Fibroblast of lung (primary cell): ENCODE measurements at regions not wholly inside any gene's neighbourhood (a gene's known extent, or its start where the extent isn't known, plus 50 kb on each side); places are given as distances from the start of the nearest gene placed in this dataset.

ENCODE experiments used
- DNase-seq, 2 donors: peaks; one replicate each; pipeline versions ENCODE4 v3.0.0 to v3.0.0-alpha.2; 2010; ENCODE audit warnings: low read depth in 2 of 2
- H2AFZ ChIP-seq: 2 replicates; pipeline ENCODE4 v1.5.1; 2012; ENCODE audit warnings: low read length, control low read depth, inconsistent platforms
- H3K27ac ChIP-seq: 2 replicates; pipeline ENCODE4 v1.5.1; 2011; ENCODE audit warnings: low read length, control low read depth; ENCODE audit not compliant: insufficient read depth
- H3K27me3 ChIP-seq: 2 replicates; pipeline ENCODE4 v1.5.1; 2011; ENCODE audit warnings: mild to moderate bottlenecking, low read length; ENCODE audit not compliant: control insufficient read depth, insufficient read depth
- H3K36me3 ChIP-seq: 2 replicates; pipeline ENCODE4 v1.5.1; 2011; ENCODE audit warnings: low read length; ENCODE audit not compliant: control insufficient read depth, insufficient read depth
- H3K4me1 ChIP-seq: 2 replicates; pipeline ENCODE4 v1.5.1; 2011; ENCODE audit warnings: low read length; ENCODE audit not compliant: control insufficient read depth, insufficient read depth; ENCODE audit errors: extremely low read depth
- H3K4me2 ChIP-seq: 2 replicates; pipeline ENCODE4 v1.5.1; 2011; ENCODE audit warnings: low read length, control low read depth; ENCODE audit not compliant: insufficient read depth; ENCODE audit errors: extremely low read depth
- H3K4me3 ChIP-seq, 4 experiments: fragments of 200-600 bp in 1 of 4; sonication (generic) in 1 of 4; replicated peaks in 1 of 4; 2 replicates each; pipeline ENCODE4 v1.5.1; 2011 to 2016; ENCODE audit warnings: low read length in 4 of 4, low read depth in 3 of 4, mild to moderate bottlenecking in 3 of 4, control low read depth in 2 of 4, inconsistent platforms in 1 of 4, mixed read lengths in 1 of 4; ENCODE audit not compliant: insufficient read depth in 1 of 4; ENCODE audit errors: control extremely low read depth in 1 of 4
- H3K79me2 ChIP-seq: 2 replicates; pipeline ENCODE4 v1.5.1; 2012; ENCODE audit warnings: mild to moderate bottlenecking, low read length, inconsistent platforms; ENCODE audit not compliant: control insufficient read depth, insufficient read depth
- H3K9ac ChIP-seq: 2 replicates; pipeline ENCODE4 v1.5.1; 2011; ENCODE audit warnings: mild to moderate bottlenecking, low read length, control low read depth; ENCODE audit not compliant: insufficient read depth
- H3K9me3 ChIP-seq: 2 replicates; pipeline ENCODE4 v1.5.1; 2012; ENCODE audit warnings: low read depth, low read length; ENCODE audit not compliant: control insufficient read depth, insufficient read depth
- H4K20me1 ChIP-seq: 2 replicates; pipeline ENCODE4 v1.5.1; 2011; ENCODE audit warnings: low read length; ENCODE audit not compliant: control insufficient read depth, insufficient read depth; ENCODE audit errors: extremely low read depth
- CTCF ChIP-seq, 2 donors: IDR thresholded peaks in 1 of 2; conservative IDR thresholded peaks in 1 of 2; 1 replicate in 1 of 2; 2 replicates in 1 of 2; pipeline ENCODE4 v1.5.1; 2011 to 2012; ENCODE audit warnings: low read length in 2 of 2, control low read depth in 1 of 2, inconsistent platforms in 1 of 2, low read depth in 1 of 2, mild to moderate bottlenecking in 1 of 2
- EZH2 ChIP-seq: IDR thresholded peaks from 2 replicates; pipeline ENCODE4 v1.5.1; 2012; ENCODE audit warnings: low read length, control low read depth, mild to moderate bottlenecking; ENCODE audit errors: missing control alignments

- Histone ChIP-seq H4K20me1 (no peaks in the 10 kb centered on the region), H3K4me1 (no peaks in the 10 kb centered on the region), H3K9ac (no peak overlapping the region), H3K79me2 (no peaks in the 10 kb centered on the region), H3K4me3 (no peak overlapping the region), H3K27me3 (no peaks in the 10 kb centered on the region), H2AFZ (no peak overlapping the region), H3K4me2 (no peak overlapping the region), H3K27ac (no peak overlapping the region), H3K36me3 (no peaks in the 10 kb centered on the region), H3K9me3 (no peaks in the 10 kb centered on the region)
- TF ChIP-seq CTCF (conservative IDR thresholded peaks at IDR 0.05 in 1 of 2, IDR thresholded peaks at IDR 0.05 in 1 of 2; ENCODE audit: low read depth in 1 of 2, low read length in 2 of 2) (no peak), EZH2 (no peak)
- DNase-seq, result no peak
These were observed 84.6 kb upstream of the ATF7IP start for GRCh38 chr12:14280921-14281320.

- no peaks in the 10 kb centered on the region for H4K20me1 ChIP-seq
- H3K79me2 ChIP-seq, result no peaks in the 10 kb centered on the region
- H3K27ac ChIP-seq, result no peak overlapping the region
- no peak for DNase-seq
- H3K4me2 ChIP-seq, result no peak overlapping the region
- no peaks in the 10 kb centered on the region for H3K36me3 ChIP-seq
- H3K4me1 ChIP-seq, result no peaks in the 10 kb centered on the region
- no peak overlapping the region for H3K9ac ChIP-seq
- TF ChIP-seq EZH2, result no peak
- TF ChIP-seq CTCF (conservative IDR thresholded peaks at IDR 0.05 in 1 of 2, IDR thresholded peaks at IDR 0.05 in 1 of 2; ENCODE audit: low read depth in 1 of 2, low read length in 2 of 2), result no peak
- H2AFZ ChIP-seq, result no peak overlapping the region
- H3K27me3 ChIP-seq, result no peaks in the 10 kb centered on the region
- no peaks in the 10 kb centered on the region for H3K9me3 ChIP-seq
- H3K4me3 ChIP-seq, result no peak overlapping the region
These were observed 83.9 kb upstream of the ATF7IP start for GRCh38 chr12:14281539-14281938.

- H3K4me3 ChIP-seq, result no peak overlapping the region
- no peaks in the 10 kb centered on the region for H4K20me1 ChIP-seq
- no peaks in the 10 kb centered on the region for H3K36me3 ChIP-seq
- H3K9ac ChIP-seq, result no peak overlapping the region
- no peaks in the 10 kb centered on the region for H3K79me2 ChIP-seq
- no peaks in the 10 kb centered on the region for H3K4me1 ChIP-seq
- no peaks in the 10 kb centered on the region for H3K27me3 ChIP-seq
- no peak overlapping the region for H3K27ac ChIP-seq
- no peak overlapping the region for H2AFZ ChIP-seq
- H3K9me3 ChIP-seq, result no peaks in the 10 kb centered on the region
- H3K4me2 ChIP-seq, result no peak overlapping the region
- TF ChIP-seq EZH2 (no peak), CTCF (conservative IDR thresholded peaks at IDR 0.05 in 1 of 2, IDR thresholded peaks at IDR 0.05 in 1 of 2; ENCODE audit: low read depth in 1 of 2, low read length in 2 of 2) (no peak)
- DNase-seq, result no peak
These were observed 81.9 kb upstream of the ATF7IP start for GRCh38 chr12:14283489-14284144.
